ENCODE measurements at regions not wholly inside any gene's neighbourhood (a gene's known extent, or its start where the extent isn't known, plus 50 kb on each side); places are given as distances from the start of the nearest gene placed in this dataset.

DNA sequence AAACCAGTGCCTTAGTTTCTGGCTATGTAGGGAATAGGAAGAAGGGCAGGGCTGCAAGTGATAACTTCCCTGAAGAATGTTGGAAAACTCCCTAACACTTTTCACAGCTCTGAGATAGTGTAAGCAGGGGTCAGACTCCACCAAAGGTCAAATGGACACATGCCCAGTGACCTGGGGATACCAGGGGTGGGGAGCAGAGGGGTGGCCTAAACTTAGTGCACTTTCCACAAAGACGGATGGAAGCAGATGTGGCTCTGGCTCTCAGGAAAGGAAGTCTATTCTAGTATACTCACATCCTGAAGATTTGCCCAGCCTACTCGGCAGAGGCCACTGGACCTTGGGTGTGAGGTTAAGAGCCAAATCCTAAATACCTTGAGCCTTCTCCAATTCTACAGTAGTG is 285.8 kb downstream of the NUAK1 start:
- no peak for DNase-seq
- Histone ChIP-seq H3K4me3 (no peak overlapping the region), H3K27me3 (no peaks in the 10 kb centered on the region), H3K27ac (no peak overlapping the region), H3K36me3 (no peaks in the 10 kb centered on the region), H3K4me1 (ENCODE audit: insufficient read depth) (peaks cover 5% of the 10 kb centered on the region), H3K9me3 (no peaks in the 10 kb centered on the region)
- intact Hi-C loops (cut with DNase I), result no loop called here
- TF ChIP-seq, protein P1, sequence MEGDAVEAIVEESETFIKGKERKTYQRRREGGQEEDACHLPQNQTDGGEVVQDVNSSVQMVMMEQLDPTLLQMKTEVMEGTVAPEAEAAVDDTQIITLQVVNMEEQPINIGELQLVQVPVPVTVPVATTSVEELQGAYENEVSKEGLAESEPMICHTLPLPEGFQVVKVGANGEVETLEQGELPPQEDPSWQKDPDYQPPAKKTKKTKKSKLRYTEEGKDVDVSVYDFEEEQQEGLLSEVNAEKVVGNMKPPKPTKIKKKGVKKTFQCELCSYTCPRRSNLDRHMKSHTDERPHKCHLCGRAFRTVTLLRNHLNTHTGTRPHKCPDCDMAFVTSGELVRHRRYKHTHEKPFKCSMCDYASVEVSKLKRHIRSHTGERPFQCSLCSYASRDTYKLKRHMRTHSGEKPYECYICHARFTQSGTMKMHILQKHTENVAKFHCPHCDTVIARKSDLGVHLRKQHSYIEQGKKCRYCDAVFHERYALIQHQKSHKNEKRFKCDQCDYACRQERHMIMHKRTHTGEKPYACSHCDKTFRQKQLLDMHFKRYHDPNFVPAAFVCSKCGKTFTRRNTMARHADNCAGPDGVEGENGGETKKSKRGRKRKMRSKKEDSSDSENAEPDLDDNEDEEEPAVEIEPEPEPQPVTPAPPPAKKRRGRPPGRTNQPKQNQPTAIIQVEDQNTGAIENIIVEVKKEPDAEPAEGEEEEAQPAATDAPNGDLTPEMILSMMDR (IDR thresholded peaks at IDR 0.05), result no peak
- TF ChIP-seq POLR2A (IDR thresholded peaks at IDR 0.05) (no peak), EP300 (IDR thresholded peaks at IDR 0.05) (no peak)
- 10 to 21% (median 19%) methylated on average over 2 of the region's 2 CpGs for WGBS, 3 donors

DNA sequence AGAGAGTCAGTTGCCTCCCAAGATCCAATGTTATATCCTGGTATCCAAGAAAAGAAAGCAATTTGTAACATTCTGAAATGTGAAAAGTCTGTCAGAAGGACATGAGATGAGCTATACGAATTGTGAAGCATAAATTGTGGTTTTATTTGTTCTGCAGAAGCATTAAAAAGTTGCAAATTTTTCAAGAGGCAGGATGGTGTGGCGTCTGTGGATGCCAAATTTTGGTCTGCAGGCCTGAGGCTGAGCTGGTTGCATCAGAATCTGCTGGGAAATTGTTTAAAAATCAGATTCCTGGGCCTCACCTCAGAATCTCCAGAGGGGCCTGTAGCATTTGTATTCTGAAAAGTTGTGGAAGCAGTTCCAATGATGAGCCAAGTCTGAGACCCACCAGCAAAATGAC is 284.7 kb downstream of the NUAK1 start:
- WGBS, 3 donors, result 80 to 91% (median 86%) methylated on average over 2 of the region's 2 CpGs
- H3K4me3 ChIP-seq, result no peak overlapping the region
- no peak for TF ChIP-seq POLR2A (IDR thresholded peaks at IDR 0.05)
- TF ChIP-seq, protein P1 (IDR thresholded peaks at IDR 0.05), result no peak
- TF ChIP-seq EP300 (IDR thresholded peaks at IDR 0.05), result no peak
- no peak overlapping the region for H3K27ac ChIP-seq
- peaks cover 5% of the 10 kb centered on the region for H3K4me1 ChIP-seq (ENCODE audit: insufficient read depth)
- H3K9me3 ChIP-seq, result no peaks in the 10 kb centered on the region
- no peaks in the 10 kb centered on the region for H3K27me3 ChIP-seq
- H3K36me3 ChIP-seq, result no peaks in the 10 kb centered on the region
- no peak for DNase-seq
- intact Hi-C loops (cut with DNase I), result no loop called here

DNA sequence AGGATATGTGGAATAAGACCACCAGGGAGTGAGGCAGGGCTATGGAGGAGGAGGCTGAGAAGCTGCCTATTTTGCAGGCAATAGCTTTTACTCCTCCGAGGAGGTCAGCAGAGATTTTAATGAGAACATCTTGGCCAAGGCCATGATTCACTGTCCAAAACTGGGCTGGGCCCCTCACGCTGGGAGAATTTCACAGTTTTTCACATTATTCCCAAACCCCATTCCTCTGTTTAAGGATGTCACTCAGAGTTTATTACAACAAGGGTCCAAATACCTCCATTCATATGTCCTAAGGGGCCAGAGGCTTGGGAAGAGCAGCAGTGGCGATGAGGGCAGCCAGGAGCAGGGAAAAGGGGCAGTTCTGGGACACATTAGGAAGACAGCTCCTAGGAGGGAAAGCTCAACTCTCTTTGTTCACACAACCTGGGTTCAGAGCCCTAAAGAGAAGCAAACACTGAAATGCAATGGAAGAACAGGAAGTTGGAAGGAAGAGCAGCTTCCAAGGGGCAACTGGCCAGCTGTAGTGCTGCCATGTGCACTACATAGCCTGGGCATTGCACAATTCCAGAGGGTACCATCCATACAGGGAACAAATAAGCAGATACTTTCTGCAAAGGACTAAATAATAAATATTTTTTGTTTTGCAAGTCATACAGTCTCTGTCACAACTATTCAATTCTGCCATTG is 283.2 kb downstream of the NUAK1 start:
- Histone ChIP-seq H3K36me3 (no peaks in the 10 kb centered on the region), H3K4me1 (ENCODE audit: insufficient read depth) (peaks cover 5% of the 10 kb centered on the region), H3K27me3 (no peaks in the 10 kb centered on the region), H3K27ac (no peak overlapping the region), H3K4me3 (no peak overlapping the region), H3K9me3 (no peaks in the 10 kb centered on the region)
- no peak for DNase-seq
- intact Hi-C loops (cut with DNase I), result no loop called here
- TF ChIP-seq, protein P1 (IDR thresholded peaks at IDR 0.05), result no peak
- TF ChIP-seq POLR2A (IDR thresholded peaks at IDR 0.05), result no peak
- TF ChIP-seq EP300 (IDR thresholded peaks at IDR 0.05), result no peak
- 60 to 72% (median 70%) methylated on average over 3 of the region's 3 CpGs for WGBS, 3 donors

DNA sequence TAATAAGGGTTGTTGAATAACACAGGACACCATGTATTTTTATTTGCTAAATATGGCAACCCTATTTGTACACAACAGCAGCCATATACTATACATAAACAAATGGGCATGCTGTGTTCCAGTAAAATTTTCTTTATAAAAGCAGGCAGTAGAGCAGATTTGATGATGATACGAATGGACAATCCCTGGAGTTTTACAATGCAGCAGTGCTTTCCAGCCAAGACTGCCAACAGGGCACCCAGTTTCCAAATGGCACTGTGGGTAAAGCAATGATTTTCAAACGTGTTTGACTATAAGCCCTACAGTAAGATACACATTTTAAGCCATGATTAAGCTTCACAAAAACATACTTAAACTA is 282.7 kb downstream of the NUAK1 start:
- no peak for DNase-seq
- no peaks in the 10 kb centered on the region for H3K36me3 ChIP-seq
- H3K27ac ChIP-seq, result no peak overlapping the region
- H3K9me3 ChIP-seq, result no peaks in the 10 kb centered on the region
- H3K4me1 ChIP-seq (ENCODE audit: insufficient read depth), result peaks cover 5% of the 10 kb centered on the region
- H3K27me3 ChIP-seq, result no peaks in the 10 kb centered on the region
- TF ChIP-seq EP300 (IDR thresholded peaks at IDR 0.05) (no peak), POLR2A (IDR thresholded peaks at IDR 0.05) (no peak)
- TF ChIP-seq, protein P1 (IDR thresholded peaks at IDR 0.05), result no peak
- WGBS, 3 donors, result 68 to 92% (median 88%) methylated on average over 2 of the region's 2 CpGs
- intact Hi-C loops (cut with DNase I), result no loop called here
- no peak overlapping the region for H3K4me3 ChIP-seq

All from ovary (tissue), 7 donors.